ENCODE measurements at regions not wholly inside any gene's neighbourhood (a gene's known extent, or its start where the extent isn't known, plus 50 kb on each side); places are given as distances from the start of the nearest gene placed in this dataset.
A peak's percentile ranks its signal among the peaks of the same experiment; 100 is the strongest.

DNA sequence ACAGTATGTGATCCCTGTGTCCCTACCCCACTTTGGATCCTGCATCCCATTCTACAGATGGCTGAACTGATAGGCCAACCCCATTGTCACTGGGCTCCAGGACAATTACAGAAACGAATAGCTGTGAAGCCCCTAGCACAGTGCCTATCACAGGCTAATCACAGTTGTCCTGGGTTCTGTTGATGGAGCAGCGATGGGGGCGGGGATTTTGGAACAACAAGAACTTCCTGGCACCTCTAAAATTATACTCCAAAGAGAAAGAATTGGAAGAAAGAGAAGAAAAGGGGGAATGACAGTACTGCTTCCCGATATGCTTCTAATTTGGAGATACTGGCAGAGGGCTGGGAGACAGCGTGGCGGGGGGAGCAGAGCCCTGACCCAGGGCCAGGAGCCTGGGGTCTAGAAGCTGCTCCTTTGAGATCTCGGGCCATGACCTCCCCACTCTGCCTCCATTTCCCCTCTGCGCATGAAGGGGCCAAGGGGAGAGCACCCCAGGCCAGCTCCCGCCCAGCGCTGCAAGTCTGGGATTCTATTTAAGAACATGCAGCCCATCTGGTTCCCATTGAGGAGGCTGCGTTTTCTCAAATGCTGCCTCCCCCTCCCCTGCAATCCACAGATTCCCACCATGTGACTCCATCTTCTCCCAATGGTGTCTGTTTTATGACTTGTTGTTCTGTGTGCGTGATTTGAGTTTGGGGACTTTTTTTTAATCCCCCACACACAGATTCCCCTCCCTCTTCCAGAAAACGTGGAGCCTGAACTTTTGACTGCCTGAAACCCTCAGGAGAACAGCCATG, 202.7 kb downstream of the CYP26B1 start:
- H3K14ac ChIP-seq (ENCODE audit: low read length), result no peak overlapping the region
- WGBS, 2 donors (ENCODE audit: extremely low coverage in 2 of 2, insufficient read length in 2 of 2, insufficient replicate concordance in 1 of 2), result no CpG with 5 or more reads among the region's 13 CpGs
- no peak overlapping the region for H3K4me2 ChIP-seq (ENCODE audit: insufficient read depth, low read length, poor library complexity, severe bottlenecking)
- no peaks in the 10 kb centered on the region for H3K79me1 ChIP-seq (ENCODE audit: low read depth, low read length)
- no peak overlapping the region for H3K4me3 ChIP-seq (ENCODE audit: low read length in 2 of 2)
- H3K9ac ChIP-seq (ENCODE audit: low read depth, low read length, poor library complexity), result no peak overlapping the region
- no peak overlapping the region for H2BK12ac ChIP-seq (ENCODE audit: low read length)
- H2BK120ac ChIP-seq (ENCODE audit: low read depth, low read length), result no peak overlapping the region
- peaks cover 0 to 14% of the 10 kb centered on the region in 2 donors for H3K4me1 ChIP-seq (ENCODE audit: control insufficient read depth in 2 of 2, insufficient read depth in 1 of 2, low read depth in 1 of 2, low read length in 2 of 2)
- no peak overlapping the region for H2BK15ac ChIP-seq (ENCODE audit: low read length)
- H3K27ac ChIP-seq (replicated peaks; ENCODE audit: low read length), result no peak overlapping the region
- no peak overlapping the region for H4K8ac ChIP-seq (ENCODE audit: low read depth, low read length)
- H2BK5ac ChIP-seq (ENCODE audit: low read length), result no peak overlapping the region
- H3K9me3 ChIP-seq (replicated peaks in 1 of 2; ENCODE audit: control insufficient read depth in 2 of 2, insufficient read depth in 1 of 2, low read depth in 1 of 2, low read length in 2 of 2), result no peaks in the 10 kb centered on the region
- H3K27me3 ChIP-seq (ENCODE audit: control insufficient read depth in 3 of 3, insufficient read depth in 3 of 3, low read depth in 1 of 3, low read length in 3 of 3), result peaks cover 0 to 3% (median 0%) of the 10 kb centered on the region in 3 experiments
- H3K4ac ChIP-seq (ENCODE audit: low read length), result no peak overlapping the region
- H3K23ac ChIP-seq (ENCODE audit: low read depth, low read length, poor library complexity), result no peak overlapping the region
- H3K18ac ChIP-seq (ENCODE audit: low read length), result peak overlapping the region; percentile 21
- H2AFZ ChIP-seq (ENCODE audit: low read length), result no peak overlapping the region
- H4K91ac ChIP-seq (ENCODE audit: low read depth, low read length, poor library complexity), result no peak overlapping the region
- no peak overlapping the region for H2AK5ac ChIP-seq (ENCODE audit: low read depth, low read length)
- no peaks in the 10 kb centered on the region for H3K36me3 ChIP-seq (replicated peaks in 1 of 2; ENCODE audit: control insufficient read depth in 2 of 2, insufficient read depth in 2 of 2, low read length in 2 of 2)
- DNase-seq (ENCODE audit: low spot score), result no peak

DNA sequence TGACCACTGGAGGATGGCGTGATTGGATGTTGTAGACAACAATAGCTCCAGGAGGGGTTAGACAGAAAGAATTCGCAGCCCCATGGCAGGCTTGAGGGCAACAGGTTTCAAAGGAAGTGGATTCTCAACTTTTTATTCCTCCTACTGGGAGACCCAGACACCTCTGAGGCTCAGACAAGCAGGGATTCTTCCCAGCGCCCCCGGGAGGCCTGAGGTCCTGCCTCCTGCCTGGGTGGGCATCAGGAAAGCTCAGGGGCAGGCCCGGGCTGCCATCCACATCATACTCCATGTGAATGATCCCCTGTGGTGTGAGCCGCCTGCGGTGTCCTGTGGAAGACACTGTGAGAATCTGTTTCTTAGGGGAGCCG, 203.5 kb downstream of the CYP26B1 start:
- Histone ChIP-seq H3K36me3 (replicated peaks in 1 of 2; ENCODE audit: control insufficient read depth in 2 of 2, insufficient read depth in 2 of 2, low read length in 2 of 2) (no peaks in the 10 kb centered on the region), H3K23ac (ENCODE audit: low read depth, low read length, poor library complexity) (no peak overlapping the region), H3K14ac (ENCODE audit: low read length) (no peak overlapping the region), H2AK5ac (ENCODE audit: low read depth, low read length) (no peak overlapping the region), H4K8ac (ENCODE audit: low read depth, low read length) (no peak overlapping the region), H2BK120ac (ENCODE audit: low read depth, low read length) (peak overlapping the region; percentile 18), H3K9ac (ENCODE audit: low read depth, low read length, poor library complexity) (no peak overlapping the region), H2BK15ac (ENCODE audit: low read length) (no peak overlapping the region), H3K4me2 (ENCODE audit: insufficient read depth, low read length, poor library complexity, severe bottlenecking) (no peak overlapping the region), H3K4me1 (ENCODE audit: control insufficient read depth in 2 of 2, insufficient read depth in 1 of 2, low read depth in 1 of 2, low read length in 2 of 2) (peaks cover 0 to 14% of the 10 kb centered on the region in 2 donors), H3K4me3 (ENCODE audit: low read length in 2 of 2) (no peak overlapping the region), H3K27ac (replicated peaks; ENCODE audit: low read length) (no peak overlapping the region), H3K18ac (ENCODE audit: low read length) (peak overlapping the region; percentile 89), H2BK5ac (ENCODE audit: low read length) (no peak overlapping the region), H3K79me1 (ENCODE audit: low read depth, low read length) (no peaks in the 10 kb centered on the region), H3K4ac (ENCODE audit: low read length) (no peak overlapping the region), H2AFZ (ENCODE audit: low read length) (peak overlapping the region; percentile 26), H2BK12ac (ENCODE audit: low read length) (no peak overlapping the region), H4K91ac (ENCODE audit: low read depth, low read length, poor library complexity) (no peak overlapping the region), H3K27me3 (ENCODE audit: control insufficient read depth in 3 of 3, insufficient read depth in 3 of 3, low read depth in 1 of 3, low read length in 3 of 3) (peaks cover 0 to 3% (median 0%) of the 10 kb centered on the region in 3 experiments), H3K9me3 (replicated peaks in 1 of 2; ENCODE audit: control insufficient read depth in 2 of 2, insufficient read depth in 1 of 2, low read depth in 1 of 2, low read length in 2 of 2) (peaks cover 0 to 1% of the 10 kb centered on the region in 2 donors)
- no peak for DNase-seq (ENCODE audit: low spot score)
- WGBS, 2 donors (ENCODE audit: extremely low coverage in 2 of 2, insufficient read length in 2 of 2, insufficient replicate concordance in 1 of 2), result no CpG with 5 or more reads among the region's 8 CpGs

DNA sequence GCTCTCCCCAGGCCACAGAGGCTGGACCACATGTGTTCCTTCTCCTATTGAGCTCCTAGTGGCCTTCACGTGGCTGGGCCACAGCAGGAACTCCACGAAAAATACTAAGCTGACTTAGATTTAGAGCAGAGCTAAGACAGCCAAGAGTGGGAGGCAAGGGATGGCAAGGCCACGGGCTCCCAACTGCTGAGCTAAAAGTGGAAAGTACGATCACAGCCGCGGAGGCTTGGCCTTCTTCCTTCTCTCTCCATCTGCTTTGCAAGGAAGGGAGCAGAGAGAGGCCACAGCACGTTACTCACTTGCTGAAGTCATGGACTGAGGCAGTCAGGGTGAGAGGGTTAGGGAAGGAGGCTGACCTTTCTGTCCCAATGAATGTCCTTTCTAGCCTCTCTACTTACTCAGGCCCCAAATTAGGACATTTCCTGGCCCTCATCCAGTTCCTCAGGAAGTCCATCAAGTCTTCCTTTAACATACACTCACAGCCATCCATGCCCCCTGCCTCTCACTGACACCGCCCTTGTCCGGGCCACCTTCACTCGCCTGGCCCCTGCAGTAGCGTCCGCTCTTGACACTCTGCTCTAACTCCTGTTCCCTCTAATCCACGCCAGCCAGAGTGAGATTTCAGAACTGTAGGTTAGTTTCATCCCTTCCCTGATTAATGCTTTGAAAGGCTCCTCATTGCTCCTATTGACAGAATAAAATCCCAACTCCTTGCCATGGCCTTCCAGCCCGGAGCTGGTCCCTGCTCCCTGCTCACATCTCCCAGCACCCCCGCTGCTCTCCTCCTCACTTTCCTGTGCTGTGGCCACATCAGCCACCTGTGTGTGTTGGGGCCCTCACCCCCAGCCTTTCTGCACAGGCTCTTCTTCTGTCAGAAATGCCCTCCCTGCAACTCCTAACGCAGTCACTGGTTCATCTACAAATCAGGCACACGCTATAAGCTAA, 204.2 kb downstream of the CYP26B1 start:
- Histone ChIP-seq H3K4ac (ENCODE audit: low read length) (no peak overlapping the region), H3K4me2 (ENCODE audit: insufficient read depth, low read length, poor library complexity, severe bottlenecking) (no peak overlapping the region), H3K14ac (ENCODE audit: low read length) (peak overlapping the region; percentile 73), H3K36me3 (replicated peaks in 1 of 2; ENCODE audit: control insufficient read depth in 2 of 2, insufficient read depth in 2 of 2, low read length in 2 of 2) (no peaks in the 10 kb centered on the region), H2AK5ac (ENCODE audit: low read depth, low read length) (peak overlapping the region; percentile 71), H2BK12ac (ENCODE audit: low read length) (peak overlapping the region; percentile 66), H2BK15ac (ENCODE audit: low read length) (peak overlapping the region; percentile 21), H3K27me3 (ENCODE audit: control insufficient read depth in 3 of 3, insufficient read depth in 3 of 3, low read depth in 1 of 3, low read length in 3 of 3) (no peaks in the 10 kb centered on the region), H3K4me1 (ENCODE audit: control insufficient read depth in 2 of 2, insufficient read depth in 1 of 2, low read depth in 1 of 2, low read length in 2 of 2) (peaks cover 0 to 14% of the 10 kb centered on the region in 2 donors), H4K8ac (ENCODE audit: low read depth, low read length) (no peak overlapping the region), H2BK5ac (ENCODE audit: low read length) (no peak overlapping the region), H3K4me3 (ENCODE audit: low read length in 2 of 2) (no peak overlapping the region), H4K91ac (ENCODE audit: low read depth, low read length, poor library complexity) (no peak overlapping the region), H3K9ac (ENCODE audit: low read depth, low read length, poor library complexity) (no peak overlapping the region), H3K9me3 (replicated peaks in 1 of 2; ENCODE audit: control insufficient read depth in 2 of 2, insufficient read depth in 1 of 2, low read depth in 1 of 2, low read length in 2 of 2) (peaks cover 0 to 1% of the 10 kb centered on the region in 2 donors), H3K79me1 (ENCODE audit: low read depth, low read length) (no peaks in the 10 kb centered on the region), H2AFZ (ENCODE audit: low read length) (peak overlapping the region; percentile 26), H2BK120ac (ENCODE audit: low read depth, low read length) (peak overlapping the region; percentile 18), H3K18ac (ENCODE audit: low read length) (peak overlapping the region; percentile 83), H3K27ac (replicated peaks; ENCODE audit: low read length) (no peak overlapping the region), H3K23ac (ENCODE audit: low read depth, low read length, poor library complexity) (no peak overlapping the region)
- DNase-seq (ENCODE audit: low spot score), result no peak
- no CpG with 5 or more reads among the region's 17 CpGs for WGBS, 2 donors (ENCODE audit: extremely low coverage in 2 of 2, insufficient read length in 2 of 2, insufficient replicate concordance in 1 of 2)

All from neuronal stem cell (in vitro differentiated cells).